T-helper 17 cell (primary cell): ENCODE measurements at regions not wholly inside any gene's neighbourhood (a gene's known extent, or its start where the extent isn't known, plus 50 kb on each side); places are given as distances from the start of the nearest gene placed in this dataset.
"Not testable (repeated sequence)": the region's sequence is repeated elsewhere in the genome, so short reads cannot be mapped to it uniquely, and the experiment has no call there.

Experiments used
- ATAC-seq: fragments of 150-1000 bp; cut with Tn5 transposase; 2 replicates; pipeline ENCODE4 v1.10.0; 2021; ENCODE audit warnings: mild to moderate bottlenecking, moderate library complexity
- DNase-seq, 3 donors: peaks; one replicate each; pipeline versions ENCODE4 v3.0.0 to v3.0.0-alpha.2; 2020 to 2021
- H3K9me3 ChIP-seq: one replicate; pipeline ENCODE4 v1.7.0; 2013; ENCODE audit warnings: low read length, mild to moderate bottlenecking; ENCODE audit not compliant: control insufficient read depth, poor library complexity, severe bottlenecking
- H3K27ac Mint-ChIP-seq: one replicate; pipeline ENCODE4 v1.8.0; 2022; ENCODE audit warnings: mild to moderate bottlenecking, moderate library complexity, mixed read lengths
- H3K27me3 Mint-ChIP-seq: one replicate; pipeline ENCODE4 v1.8.0; 2022; ENCODE audit warnings: mixed read lengths
- H3K36me3 Mint-ChIP-seq: one replicate; pipeline ENCODE4 v1.8.0; 2022; ENCODE audit warnings: low read depth, mixed read lengths
- H3K4me1 Mint-ChIP-seq: one replicate; pipeline ENCODE4 v1.8.0; 2022; ENCODE audit warnings: mild to moderate bottlenecking, mixed read lengths
- H3K4me3 Mint-ChIP-seq: one replicate; pipeline ENCODE4 v1.8.0; 2022; ENCODE audit warnings: mild to moderate bottlenecking, moderate library complexity, mixed read lengths

DNA sequence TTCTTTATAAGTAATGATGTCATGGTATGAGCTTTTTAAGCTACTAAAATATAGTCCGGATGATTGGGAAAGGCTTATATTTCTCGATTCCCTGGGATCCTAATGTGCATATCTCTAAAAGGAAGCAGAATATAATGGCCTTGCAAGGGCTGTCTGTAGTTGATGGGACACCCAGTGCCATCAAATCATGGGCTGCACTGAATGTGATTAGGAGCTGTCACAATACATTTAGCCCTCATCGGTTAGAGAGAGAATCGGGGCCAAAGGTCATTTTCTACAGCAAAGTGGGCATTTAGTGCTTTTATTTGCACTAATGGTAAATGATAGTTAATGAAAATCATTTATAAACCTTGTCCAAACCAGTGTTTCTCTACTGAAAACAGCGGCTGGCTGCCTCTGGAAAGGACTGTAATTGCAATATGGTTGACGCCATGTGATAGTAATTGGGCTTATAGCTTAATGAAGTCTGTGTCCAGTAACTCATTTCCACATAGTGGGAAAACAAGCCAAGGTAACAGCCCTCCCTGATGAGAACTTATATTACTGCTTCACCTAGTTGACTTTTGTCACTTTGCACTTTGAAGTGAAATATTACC is 265.0 kb upstream of the AZI2 start:
- Mint-ChIP-seq H3K27ac (no peak overlapping the region), H3K4me3 (no peak overlapping the region), H3K36me3 (no peaks in the 10 kb centered on the region), H3K27me3 (no peaks in the 10 kb centered on the region), H3K4me1 (no peaks in the 10 kb centered on the region)
- H3K9me3 ChIP-seq = no peaks in the 10 kb centered on the region
- DNase-seq (no peak), ATAC-seq (no peak)

DNA sequence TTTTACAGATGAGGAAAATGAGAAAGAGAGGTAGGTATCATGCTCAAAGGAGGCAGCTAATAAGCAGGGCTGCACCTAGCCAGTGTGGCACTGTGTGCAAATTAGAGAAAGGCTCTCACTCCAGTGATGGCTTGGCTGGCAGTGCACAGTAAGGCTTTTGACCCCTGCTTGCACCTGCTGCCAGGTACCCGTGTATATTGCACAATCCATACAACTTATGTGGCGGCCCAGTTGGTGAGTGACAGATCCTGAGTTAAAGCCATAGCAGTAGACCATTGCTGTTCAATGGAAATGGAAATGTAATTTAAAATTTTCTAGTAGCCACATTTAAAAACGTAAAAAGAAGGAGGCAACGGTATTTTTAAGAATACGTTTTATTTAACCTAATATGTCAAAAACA is 266.4 kb upstream of the AZI2 start:
- no peak for DNase-seq
- Mint-ChIP-seq H3K27me3 (no peaks in the 10 kb centered on the region), H3K27ac (no peak overlapping the region), H3K4me1 (no peaks in the 10 kb centered on the region), H3K4me3 (no peak overlapping the region), H3K36me3 (no peaks in the 10 kb centered on the region)
- no peaks in the 10 kb centered on the region for H3K9me3 ChIP-seq
- ATAC-seq = no peak

DNA sequence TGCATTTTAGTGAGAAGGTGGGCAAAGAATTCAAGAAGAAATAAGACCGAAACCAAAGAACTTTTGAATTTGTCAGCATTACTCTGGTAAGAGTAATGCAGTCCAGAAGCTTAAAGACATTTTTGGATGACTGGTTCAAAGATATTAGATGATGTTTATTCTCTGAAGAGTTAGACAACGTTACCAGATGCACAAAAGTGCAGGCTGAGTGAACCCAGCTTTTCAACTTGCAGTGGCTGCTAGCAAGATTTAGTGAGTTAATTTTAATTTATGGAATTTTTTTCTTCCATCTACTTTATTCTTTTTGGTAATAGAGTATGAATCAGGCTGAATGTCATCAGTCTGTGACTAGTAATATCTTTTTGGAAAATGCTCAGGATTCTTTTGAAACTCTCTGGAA is 267.3 kb upstream of the AZI2 start:
- no peaks in the 10 kb centered on the region for H3K36me3 Mint-ChIP-seq
- H3K9me3 ChIP-seq = no peaks in the 10 kb centered on the region
- no peak overlapping the region for H3K4me3 Mint-ChIP-seq
- DNase-seq (no peak), ATAC-seq (no peak)
- no peaks in the 10 kb centered on the region for H3K4me1 Mint-ChIP-seq
- no peak overlapping the region for H3K27ac Mint-ChIP-seq
- no peaks in the 10 kb centered on the region for H3K27me3 Mint-ChIP-seq

GRCh38 chr3:28617821-28618220 is 269.2 kb upstream of the AZI2 start:
- H3K36me3 Mint-ChIP-seq = no peaks in the 10 kb centered on the region
- no peak for ATAC-seq

DNA sequence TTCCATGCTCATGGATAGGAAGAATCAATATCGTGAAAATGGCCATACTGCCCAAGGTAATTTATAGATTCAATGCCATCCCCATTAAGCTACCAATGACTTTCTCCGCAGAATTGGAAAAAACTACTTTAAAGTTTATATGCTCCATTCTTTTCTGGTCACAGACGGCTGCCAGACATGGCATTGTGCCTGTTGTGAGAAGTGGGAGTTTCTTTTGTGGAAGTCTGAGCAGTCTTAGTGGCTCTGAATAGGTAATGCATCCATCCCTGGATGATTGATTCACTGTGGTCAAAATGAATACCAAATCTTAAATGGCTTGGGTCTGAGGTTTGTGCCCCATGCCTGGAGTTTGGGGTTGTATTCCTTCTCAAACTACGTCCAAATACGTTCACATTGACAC is 274.5 kb upstream of the AZI2 start:
- H3K9me3 ChIP-seq = no peaks in the 10 kb centered on the region
- Mint-ChIP-seq H3K27me3 (no peaks in the 10 kb centered on the region), H3K27ac (no peak overlapping the region), H3K4me1 (no peaks in the 10 kb centered on the region), H3K4me3 (no peak overlapping the region), H3K36me3 (no peaks in the 10 kb centered on the region)
- DNase-seq = no peak
- ATAC-seq = no peak

More at GRCh38 chr3:28617821-28618220, 269.2 kb upstream of the AZI2 start:
- Mint-ChIP-seq H3K27me3 (no peaks in the 10 kb centered on the region), H3K27ac (no peak overlapping the region), H3K4me1 (no peaks in the 10 kb centered on the region), H3K4me3 (no peak overlapping the region)
- no peaks in the 10 kb centered on the region for H3K9me3 ChIP-seq
- no peak for DNase-seq

- DNase-seq (no peak), ATAC-seq (no peak)
- no peaks in the 10 kb centered on the region for H3K36me3 Mint-ChIP-seq
- no peaks in the 10 kb centered on the region for H3K27me3 Mint-ChIP-seq
- H3K4me1 Mint-ChIP-seq = no peaks in the 10 kb centered on the region
- H3K9me3 ChIP-seq = no peaks in the 10 kb centered on the region
- H3K4me3 Mint-ChIP-seq = no peak overlapping the region
- no peak overlapping the region for H3K27ac Mint-ChIP-seq
These were observed 275.5 kb upstream of the AZI2 start for GRCh38 chr3:28624084-28624483.

DNA sequence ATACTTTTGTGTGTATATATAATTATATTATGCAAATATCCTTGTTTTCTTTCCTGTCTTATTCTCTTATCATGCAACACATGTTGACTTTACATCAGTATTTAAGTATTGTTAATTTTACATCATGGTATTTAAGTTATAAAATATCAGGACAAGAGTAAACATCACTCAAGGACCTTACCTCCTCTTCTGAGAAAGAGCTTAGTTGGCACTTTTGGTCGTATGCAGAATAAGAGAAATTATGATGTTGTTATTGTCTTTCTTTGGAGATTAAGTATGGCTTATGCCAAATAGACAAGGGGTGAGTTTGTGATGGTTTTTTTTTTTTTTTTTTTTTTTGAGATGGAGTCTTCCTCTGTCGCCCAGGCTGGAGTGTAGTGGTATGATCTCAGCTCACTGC is 279.2 kb upstream of the AZI2 start:
- not testable (repeated sequence) for H3K9me3 ChIP-seq, H3K27me3 Mint-ChIP-seq, H3K27ac Mint-ChIP-seq, ATAC-seq, DNase-seq, H3K4me3 Mint-ChIP-seq, H3K4me1 Mint-ChIP-seq, H3K36me3 Mint-ChIP-seq

DNA sequence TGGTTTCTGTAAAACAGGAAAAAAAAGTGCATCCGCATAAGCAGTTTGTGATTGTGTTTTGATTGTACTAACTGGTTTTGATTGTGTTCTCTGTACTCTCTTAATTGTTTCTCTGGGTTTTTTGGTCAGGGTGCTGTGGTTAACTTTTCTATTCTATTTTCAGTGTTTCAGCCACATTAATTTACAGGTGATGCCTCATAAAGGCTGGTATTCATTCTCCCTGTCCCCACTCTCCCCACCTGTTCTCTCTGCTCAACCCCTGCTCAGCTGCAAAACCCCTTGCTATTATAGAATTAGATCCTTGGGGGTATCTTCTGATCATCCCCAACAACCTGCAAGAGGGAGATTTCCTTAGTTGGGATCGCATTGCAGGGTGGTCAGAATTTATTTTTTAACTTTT is 285.4 kb upstream of the AZI2 start:
- Mint-ChIP-seq H3K27ac (no peak overlapping the region), H3K36me3 (no peaks in the 10 kb centered on the region), H3K27me3 (no peaks in the 10 kb centered on the region), H3K4me3 (no peak overlapping the region), H3K4me1 (no peaks in the 10 kb centered on the region)
- ATAC-seq (no peak), DNase-seq (no peak)
- no peaks in the 10 kb centered on the region for H3K9me3 ChIP-seq

DNA sequence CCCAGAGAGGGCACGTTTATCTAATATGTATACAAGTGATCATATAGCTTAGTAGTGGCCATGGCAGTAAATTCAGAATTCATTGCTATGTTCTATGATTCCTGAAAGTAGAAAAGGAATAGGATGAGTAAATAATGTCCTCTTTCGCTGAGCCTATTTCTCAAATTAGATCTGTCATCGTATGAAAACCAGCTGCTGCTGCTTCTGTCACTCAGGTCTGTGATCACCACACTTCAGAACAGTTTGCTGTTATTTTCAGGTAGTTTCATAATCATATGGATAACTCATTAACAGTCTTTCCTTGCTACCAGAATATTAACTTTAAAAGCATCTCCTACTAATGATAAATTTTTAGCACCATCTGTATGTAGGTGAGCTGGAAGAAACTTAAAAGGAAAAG is 289.1 kb upstream of the AZI2 start:
- Mint-ChIP-seq H3K27me3 (no peaks in the 10 kb centered on the region), H3K4me3 (no peak overlapping the region), H3K36me3 (no peaks in the 10 kb centered on the region), H3K4me1 (no peaks in the 10 kb centered on the region), H3K27ac (no peak overlapping the region)
- no peaks in the 10 kb centered on the region for H3K9me3 ChIP-seq
- ATAC-seq (no peak), DNase-seq (no peak)

DNA sequence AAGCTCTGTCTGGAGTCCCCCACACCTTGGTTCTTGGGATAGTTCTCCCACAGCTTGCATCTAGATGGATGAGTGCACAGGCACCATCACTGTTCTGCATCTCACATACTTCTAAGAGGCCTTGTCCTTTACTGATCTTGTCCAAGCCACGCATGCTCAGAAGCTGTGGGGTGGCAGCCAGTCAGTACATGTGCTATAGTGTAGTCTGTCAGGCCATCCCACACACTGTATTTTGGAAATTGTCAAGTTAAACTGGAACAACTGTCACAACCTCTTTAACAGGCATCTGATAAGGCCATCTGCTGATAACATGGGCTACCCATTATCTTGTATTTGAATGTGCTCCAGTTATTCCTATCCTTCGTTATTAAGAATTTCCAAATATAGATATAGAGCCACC is 296.5 kb upstream of the AZI2 start:
- ATAC-seq = no peak
- no peak overlapping the region for H3K27ac Mint-ChIP-seq
- no peaks in the 10 kb centered on the region for H3K9me3 ChIP-seq
- no peak overlapping the region for H3K4me3 Mint-ChIP-seq
- DNase-seq = no peak
- no peaks in the 10 kb centered on the region for H3K36me3 Mint-ChIP-seq
- no peaks in the 10 kb centered on the region for H3K4me1 Mint-ChIP-seq
- H3K27me3 Mint-ChIP-seq = peaks cover 5% of the 10 kb centered on the region

DNA sequence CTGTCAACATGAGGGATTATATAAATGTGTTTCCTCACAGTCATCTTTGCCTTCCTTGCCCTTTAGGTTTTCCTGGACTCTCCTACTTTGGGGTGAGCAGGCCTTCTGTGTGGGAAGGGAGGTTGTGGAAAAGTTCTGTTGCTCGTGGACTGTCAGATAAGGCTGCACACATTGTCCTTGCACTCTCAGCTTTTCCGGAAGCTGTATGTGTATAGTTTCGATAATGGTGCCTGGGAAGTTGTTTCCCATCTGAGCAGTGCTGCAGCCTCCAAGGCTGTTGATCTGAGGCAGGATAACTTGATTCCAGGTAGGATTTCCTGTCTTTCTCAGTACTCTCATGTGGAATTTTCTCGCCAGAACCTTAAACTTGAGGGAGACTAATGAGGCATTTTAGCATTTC is 297.8 kb upstream of the AZI2 start:
- Mint-ChIP-seq H3K27me3 (peaks cover 5% of the 10 kb centered on the region), H3K27ac (no peak overlapping the region), H3K4me1 (no peaks in the 10 kb centered on the region), H3K4me3 (no peak overlapping the region), H3K36me3 (no peaks in the 10 kb centered on the region)
- H3K9me3 ChIP-seq = no peaks in the 10 kb centered on the region
- DNase-seq (no peak), ATAC-seq (no peak)

- Mint-ChIP-seq H3K27ac (no peak overlapping the region), H3K4me3 (no peak overlapping the region), H3K4me1 (no peaks in the 10 kb centered on the region), H3K27me3 (peaks cover 5% of the 10 kb centered on the region), H3K36me3 (no peaks in the 10 kb centered on the region)
- ATAC-seq = no peak
- no peaks in the 10 kb centered on the region for H3K9me3 ChIP-seq
- no peak for DNase-seq
These were observed 300.6 kb upstream of the AZI2 start for GRCh38 chr3:28649266-28649665.

- DNase-seq (no peak), ATAC-seq (no peak)
- Mint-ChIP-seq H3K4me1 (no peaks in the 10 kb centered on the region), H3K36me3 (no peaks in the 10 kb centered on the region), H3K27ac (no peak overlapping the region), H3K27me3 (peaks cover 5% of the 10 kb centered on the region), H3K4me3 (no peak overlapping the region)
- H3K9me3 ChIP-seq = no peaks in the 10 kb centered on the region
These were observed 302.5 kb upstream of the AZI2 start for GRCh38 chr3:28651159-28651558.

- Mint-ChIP-seq H3K27ac (no peak overlapping the region), H3K4me1 (no peaks in the 10 kb centered on the region), H3K4me3 (no peak overlapping the region), H3K27me3 (peaks cover 12% of the 10 kb centered on the region), H3K36me3 (no peaks in the 10 kb centered on the region)
- ATAC-seq (no peak), DNase-seq (no peak)
- no peaks in the 10 kb centered on the region for H3K9me3 ChIP-seq
These were observed 315.5 kb upstream of the AZI2 start for GRCh38 chr3:28664123-28664522.
